ENCODE measurements at regions not wholly inside any gene's neighbourhood (a gene's known extent, or its start where the extent isn't known, plus 50 kb on each side); places are given as distances from the start of the nearest gene placed in this dataset.

GRCh38 chr16:11456741-11457140 is 111.5 kb downstream of the RMI2 start (continued):
- TF ChIP-seq HDGF (IDR thresholded peaks at IDR 0.05) = no peak
- TF ChIP-seq NR2C2 (IDR thresholded peaks at IDR 0.05; ENCODE audit: borderline replicate concordance, control insufficient read depth, insufficient read length, low read depth) = no peak
- TF ChIP-seq MXI1 (IDR thresholded peaks at IDR 0.05; ENCODE audit: low read depth, low read length) = no peak
- TF ChIP-seq ETV6 (conservative IDR thresholded peaks at IDR 0.05 in 1 of 2, IDR thresholded peaks at IDR 0.05 in 1 of 2; ENCODE audit: borderline replicate concordance in 1 of 2, low read depth in 1 of 2) = no peak
- no peak for TF ChIP-seq SUZ12 (IDR thresholded peaks at IDR 0.05; ENCODE audit: unreplicated experiment)

DNA sequence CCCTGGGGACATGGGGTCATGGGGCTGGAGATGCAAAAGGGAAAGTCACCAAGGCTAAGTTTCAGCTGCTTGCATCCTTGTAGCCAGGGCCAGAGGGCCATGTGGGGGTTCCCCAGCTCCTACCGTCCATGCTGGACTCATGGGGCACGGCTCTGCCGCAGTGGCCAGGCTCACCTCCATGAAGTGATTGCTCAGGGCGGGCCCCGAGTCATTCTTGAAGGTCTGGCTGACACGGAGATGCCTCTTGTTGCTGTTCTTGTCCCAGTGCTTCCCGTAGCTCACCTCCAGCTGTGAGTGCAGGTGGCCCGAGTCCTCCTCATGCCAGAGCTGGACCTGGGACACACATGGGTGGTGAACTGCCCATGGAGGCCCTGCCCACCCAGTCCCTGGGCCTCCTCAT is 114.5 kb downstream of the RMI2 start:
- intact Hi-C loops (cut with micrococcal nuclease; ENCODE audit: unreplicated experiment) = no loop called here
- WGBS (ENCODE audit: insufficient coverage, insufficient replicate concordance, low lambda C conversion rate, missing lambda C conversion rate) = 55% methylated on average over 8 of the region's 8 CpGs
- ChIA-PET SMC1A (ENCODE audit: uncharacterized antibody, unreplicated experiment) (interaction anchor here (0.7 to 1.4 kb wide), 2 partner anchors 14 to 52 kb away, joined by 3 to 4 read pairs; no protein-coding TSS in a partner anchor), POLR2A (no interaction called here), RAD21 (ENCODE audit: unreplicated experiment) (interaction anchor here (0.7 kb wide), 1 partner anchor 211 kb away, joined by 3 read pairs; no protein-coding TSS in a partner anchor), CTCF (interaction anchor here (1.8 kb wide), 1 partner anchor 72 kb away, joined by 3 read pairs; no protein-coding TSS in a partner anchor)
- TF ChIP-seq WRNIP1 (IDR thresholded peaks at IDR 0.05; ENCODE audit: borderline replicate concordance, low read depth, low read length) = no peak
- no peak for TF ChIP-seq TCF12 (IDR thresholded peaks at IDR 0.05; ENCODE audit: low read depth, low read length)
- TF ChIP-seq SMAD1 (IDR thresholded peaks at IDR 0.05; ENCODE audit: low read depth, partially characterized antibody) = no peak
- no peak for TF ChIP-seq KLF5 (IDR thresholded peaks at IDR 0.05; ENCODE audit: partially characterized antibody)
- TF ChIP-seq, protein P1, sequence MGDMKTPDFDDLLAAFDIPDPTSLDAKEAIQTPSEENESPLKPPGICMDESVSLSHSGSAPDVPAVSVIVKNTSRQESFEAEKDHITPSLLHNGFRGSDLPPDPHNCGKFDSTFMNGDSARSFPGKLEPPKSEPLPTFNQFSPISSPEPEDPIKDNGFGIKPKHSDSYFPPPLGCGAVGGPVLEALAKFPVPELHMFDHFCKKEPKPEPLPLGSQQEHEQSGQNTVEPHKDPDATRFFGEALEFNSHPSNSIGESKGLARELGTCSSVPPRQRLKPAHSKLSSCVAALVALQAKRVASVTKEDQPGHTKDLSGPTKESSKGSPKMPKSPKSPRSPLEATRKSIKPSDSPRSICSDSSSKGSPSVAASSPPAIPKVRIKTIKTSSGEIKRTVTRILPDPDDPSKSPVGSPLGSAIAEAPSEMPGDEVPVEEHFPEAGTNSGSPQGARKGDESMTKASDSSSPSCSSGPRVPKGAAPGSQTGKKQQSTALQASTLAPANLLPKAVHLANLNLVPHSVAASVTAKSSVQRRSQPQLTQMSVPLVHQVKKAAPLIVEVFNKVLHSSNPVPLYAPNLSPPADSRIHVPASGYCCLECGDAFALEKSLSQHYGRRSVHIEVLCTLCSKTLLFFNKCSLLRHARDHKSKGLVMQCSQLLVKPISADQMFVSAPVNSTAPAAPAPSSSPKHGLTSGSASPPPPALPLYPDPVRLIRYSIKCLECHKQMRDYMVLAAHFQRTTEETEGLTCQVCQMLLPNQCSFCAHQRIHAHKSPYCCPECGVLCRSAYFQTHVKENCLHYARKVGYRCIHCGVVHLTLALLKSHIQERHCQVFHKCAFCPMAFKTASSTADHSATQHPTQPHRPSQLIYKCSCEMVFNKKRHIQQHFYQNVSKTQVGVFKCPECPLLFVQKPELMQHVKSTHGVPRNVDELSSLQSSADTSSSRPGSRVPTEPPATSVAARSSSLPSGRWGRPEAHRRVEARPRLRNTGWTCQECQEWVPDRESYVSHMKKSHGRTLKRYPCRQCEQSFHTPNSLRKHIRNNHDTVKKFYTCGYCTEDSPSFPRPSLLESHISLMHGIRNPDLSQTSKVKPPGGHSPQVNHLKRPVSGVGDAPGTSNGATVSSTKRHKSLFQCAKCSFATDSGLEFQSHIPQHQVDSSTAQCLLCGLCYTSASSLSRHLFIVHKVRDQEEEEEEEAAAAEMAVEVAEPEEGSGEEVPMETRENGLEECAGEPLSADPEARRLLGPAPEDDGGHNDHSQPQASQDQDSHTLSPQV (IDR thresholded peaks at IDR 0.05) = no peak
- TF ChIP-seq, protein P2, sequence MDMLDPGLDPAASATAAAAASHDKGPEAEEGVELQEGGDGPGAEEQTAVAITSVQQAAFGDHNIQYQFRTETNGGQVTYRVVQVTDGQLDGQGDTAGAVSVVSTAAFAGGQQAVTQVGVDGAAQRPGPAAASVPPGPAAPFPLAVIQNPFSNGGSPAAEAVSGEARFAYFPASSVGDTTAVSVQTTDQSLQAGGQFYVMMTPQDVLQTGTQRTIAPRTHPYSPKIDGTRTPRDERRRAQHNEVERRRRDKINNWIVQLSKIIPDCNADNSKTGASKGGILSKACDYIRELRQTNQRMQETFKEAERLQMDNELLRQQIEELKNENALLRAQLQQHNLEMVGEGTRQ (IDR thresholded peaks at IDR 0.05; ENCODE audit: borderline replicate concordance, low read depth, low read length) = no peak
- TF ChIP-seq IRF4 (IDR thresholded peaks at IDR 0.05; ENCODE audit: low read depth, low read length) = no peak
- TF ChIP-seq ETV6 (conservative IDR thresholded peaks at IDR 0.05 in 1 of 2, IDR thresholded peaks at IDR 0.05 in 1 of 2; ENCODE audit: borderline replicate concordance in 1 of 2, low read depth in 1 of 2) = no peak
- TF ChIP-seq SUZ12 (IDR thresholded peaks at IDR 0.05; ENCODE audit: unreplicated experiment) = no peak
- TF ChIP-seq ASH2L (IDR thresholded peaks at IDR 0.05; ENCODE audit: borderline replicate concordance, low read depth) = no peak
- TF ChIP-seq POLR2AphosphoS5 (IDR thresholded peaks at IDR 0.05; ENCODE audit: low read length) = no peak
- TF ChIP-seq ZNF207 (IDR thresholded peaks at IDR 0.05; ENCODE audit: borderline replicate concordance) = no peak
- no peak for TF ChIP-seq LARP7 (IDR thresholded peaks at IDR 0.05)
- no peaks in the 10 kb centered on the region for H3K79me2 ChIP-seq (ENCODE audit: control insufficient read depth, insufficient read depth, low read length)
- H3K36me3 ChIP-seq (ENCODE audit: control insufficient read depth in 2 of 2, insufficient read depth in 2 of 2, low read length in 1 of 2) = no peaks in the 10 kb centered on the region
- FAIRE-seq (no peak), ATAC-seq (no peak; the same call in 2 of the 3 replicates), DNase-seq (ENCODE audit: low read depth, low spot score) (no peak)
- no peak overlapping the region for H3K9ac ChIP-seq (ENCODE audit: control insufficient read depth, insufficient read depth, low read length)
- H3K4me1 ChIP-seq (ENCODE audit: control insufficient read depth, insufficient read depth, low read length) = no peaks in the 10 kb centered on the region
- no peaks in the 10 kb centered on the region for H3K27me3 ChIP-seq (replicated peaks in 1 of 2; ENCODE audit: control insufficient read depth in 2 of 2, insufficient read depth in 2 of 2, low read length in 1 of 2)
- H2AFZ ChIP-seq (ENCODE audit: control insufficient read depth, low read depth, low read length) = no peak overlapping the region
- no peak overlapping the region for H3K4me2 ChIP-seq (ENCODE audit: control insufficient read depth, insufficient read depth)
- no peak overlapping the region for H3K27ac ChIP-seq (ENCODE audit: control insufficient read depth, insufficient read depth)
- BruUV-seq (replicated peaks) = no TSS peak
- in situ Hi-C loops (cut with MboI) = no loop called here
- H3K9me3 ChIP-seq (replicated peaks; ENCODE audit: control insufficient read depth, insufficient read depth, low read length) = no peaks in the 10 kb centered on the region
- H4K20me1 ChIP-seq (ENCODE audit: control insufficient read depth, insufficient read depth) = no peaks in the 10 kb centered on the region
- no peak overlapping the region for H3K4me3 ChIP-seq

Data from GM12878 (cell line).